ENCODE measurements at regions not wholly inside any gene's neighbourhood (a gene's known extent, or its start where the extent isn't known, plus 50 kb on each side); places are given as distances from the start of the nearest gene placed in this dataset.
"Not testable (repeated sequence)": the region's sequence is repeated elsewhere in the genome, so short reads cannot be mapped to it uniquely, and the experiment has no call there.

GRCh38 chr7:54141576-54141975 is 400.6 kb upstream of the VSTM2A start:
- DNase-seq: no peak

DNA sequence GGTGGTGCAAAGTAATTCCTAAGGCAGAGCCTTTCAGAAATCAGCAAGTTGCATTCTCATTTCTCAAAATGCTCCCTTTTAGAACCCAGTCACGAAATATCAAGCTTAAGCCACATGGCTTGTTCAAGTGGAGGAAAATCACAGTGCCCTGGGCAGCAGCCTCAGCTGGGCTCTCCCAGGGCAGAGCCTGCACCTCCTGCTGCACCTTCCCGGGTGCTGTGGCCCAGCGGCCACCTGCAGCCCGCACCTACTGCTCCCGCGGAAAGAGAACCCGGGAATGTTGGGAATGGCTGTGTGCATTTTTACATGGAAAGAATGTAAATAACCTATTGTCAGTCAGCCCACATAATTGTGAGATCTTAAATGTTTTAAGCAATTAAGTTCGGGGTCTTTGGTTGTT is 396.5 kb upstream of the VSTM2A start:
- DNase-seq: no peak

GRCh38 chr7:54153462-54153861 is 388.7 kb upstream of the VSTM2A start:
- DNase-seq: no peak

GRCh38 chr7:54159088-54159487 is 383.1 kb upstream of the VSTM2A start:
- DNase-seq: no peak

- DNase-seq: no peak
Measured at GRCh38 chr7:54161621-54162020, 380.6 kb upstream of the VSTM2A start.

DNA sequence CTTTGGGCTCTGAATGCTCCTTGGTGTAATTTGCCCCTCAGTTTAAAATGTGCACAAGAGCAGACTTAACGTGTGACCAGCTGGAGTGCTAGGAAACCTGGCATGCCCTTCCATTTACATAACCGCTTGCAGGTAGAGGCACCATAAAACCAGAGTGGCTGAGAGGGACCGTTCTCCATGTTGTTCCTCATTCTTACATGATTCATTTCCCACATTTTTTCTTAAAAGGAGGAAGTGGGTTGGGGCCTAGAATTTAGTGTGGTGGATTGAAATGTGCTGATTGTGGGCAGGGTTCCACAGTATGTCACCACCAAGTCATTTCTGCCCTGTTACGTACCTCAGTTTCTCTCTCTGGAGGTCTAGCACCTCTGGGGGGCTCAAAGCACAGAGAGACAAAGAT is 375.8 kb upstream of the VSTM2A start:
- no peak for DNase-seq

GRCh38 chr7:54179321-54180029 is 362.7 kb upstream of the VSTM2A start:
- no peak for DNase-seq

DNA sequence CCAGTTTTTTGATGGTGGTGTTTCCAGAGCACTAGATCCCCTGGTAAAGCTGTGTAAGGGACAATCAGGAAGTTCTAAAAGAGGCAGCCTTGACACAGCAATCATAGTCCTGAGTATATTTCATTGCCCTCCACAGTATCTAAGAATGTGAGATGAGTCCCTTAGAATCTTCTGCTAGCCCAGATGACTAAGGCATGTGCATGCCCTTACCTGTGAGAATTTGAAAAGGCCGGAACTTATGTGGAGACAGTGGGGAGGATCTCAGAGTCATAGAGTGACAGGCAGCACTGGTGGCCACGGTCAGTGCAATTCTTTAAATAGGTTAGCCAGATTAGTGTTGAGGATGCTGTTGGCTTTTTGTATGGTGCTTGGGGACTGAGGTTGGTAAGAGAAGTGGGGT is 361.4 kb upstream of the VSTM2A start:
- DNase-seq: no peak

DNA sequence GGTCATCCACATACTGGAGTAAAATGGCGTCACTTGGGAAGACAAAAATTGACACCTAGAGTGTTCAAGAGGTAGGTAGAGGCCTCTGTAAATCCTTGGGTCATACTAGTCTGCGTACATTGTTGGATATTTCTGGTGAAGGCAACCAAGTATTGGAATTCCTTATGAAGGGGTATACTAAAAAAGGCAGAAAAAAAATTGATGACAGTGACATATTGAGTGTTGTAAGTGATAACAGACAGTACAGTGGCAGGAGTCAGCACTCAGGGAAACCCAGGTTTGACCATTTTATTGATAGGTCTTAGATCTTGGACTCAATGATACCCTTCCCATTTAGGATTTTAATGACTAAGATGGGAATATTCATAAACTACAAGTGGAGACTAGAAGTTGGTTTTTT is 359.1 kb upstream of the VSTM2A start:
- DNase-seq: no peak

- DNase-seq: no peak
Measured at GRCh38 chr7:54186336-54186735, 355.8 kb upstream of the VSTM2A start.

- DNase-seq: no peak
Measured at GRCh38 chr7:54187886-54188685, 354.1 kb upstream of the VSTM2A start.

GRCh38 chr7:54188843-54189242 is 353.3 kb upstream of the VSTM2A start:
- DNase-seq: no peak

DNA sequence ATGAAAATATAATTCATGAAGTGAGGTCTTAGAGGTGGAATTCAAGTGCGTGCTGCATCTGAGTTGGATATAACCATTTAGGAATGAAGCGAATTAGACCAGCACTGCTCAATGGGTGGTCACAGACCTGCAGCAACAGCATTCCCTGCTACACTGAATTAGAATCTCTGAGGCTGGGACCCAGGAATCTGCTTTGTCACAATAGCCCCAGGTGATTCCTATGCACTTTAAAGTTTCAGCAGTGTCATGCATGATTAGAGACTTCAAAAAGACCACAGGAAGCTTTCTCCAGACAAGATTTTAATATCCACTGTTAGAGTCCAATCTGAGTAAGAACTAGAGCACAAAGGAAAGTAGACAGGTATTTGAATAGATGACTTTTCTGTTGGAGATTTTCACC is 352.8 kb upstream of the VSTM2A start:
- DNase-seq: no peak

GRCh38 chr7:54201501-54201900 is 340.7 kb upstream of the VSTM2A start:
- DNase-seq: no peak

GRCh38 chr7:54215424-54215823 is 326.8 kb upstream of the VSTM2A start:
- no peak for DNase-seq

- DNase-seq: not testable (repeated sequence)
Measured at GRCh38 chr7:54226030-54226429, 316.1 kb upstream of the VSTM2A start.

DNA sequence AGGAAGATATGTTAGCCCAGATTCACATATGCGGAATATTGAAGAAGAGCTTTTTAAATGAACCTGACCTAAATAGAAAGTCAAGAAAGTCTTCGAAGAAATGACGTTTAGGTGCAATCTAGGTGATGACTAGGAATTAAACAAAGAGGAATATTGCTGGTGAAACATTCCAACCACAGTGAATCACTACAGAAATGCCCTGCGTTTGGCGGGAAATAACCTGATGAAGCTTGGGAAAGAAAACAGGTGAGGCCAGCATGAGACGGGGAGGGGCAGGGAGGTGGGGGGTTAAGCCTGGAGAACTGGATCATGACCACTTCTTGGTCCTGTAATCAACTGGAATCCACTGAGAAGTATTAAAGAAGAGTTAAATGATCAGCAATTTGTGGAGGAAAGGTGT is 299.4 kb upstream of the VSTM2A start:
- DNase-seq: no peak

- DNase-seq: no peak
Measured at GRCh38 chr7:54245020-54245419, 297.2 kb upstream of the VSTM2A start.

DNA sequence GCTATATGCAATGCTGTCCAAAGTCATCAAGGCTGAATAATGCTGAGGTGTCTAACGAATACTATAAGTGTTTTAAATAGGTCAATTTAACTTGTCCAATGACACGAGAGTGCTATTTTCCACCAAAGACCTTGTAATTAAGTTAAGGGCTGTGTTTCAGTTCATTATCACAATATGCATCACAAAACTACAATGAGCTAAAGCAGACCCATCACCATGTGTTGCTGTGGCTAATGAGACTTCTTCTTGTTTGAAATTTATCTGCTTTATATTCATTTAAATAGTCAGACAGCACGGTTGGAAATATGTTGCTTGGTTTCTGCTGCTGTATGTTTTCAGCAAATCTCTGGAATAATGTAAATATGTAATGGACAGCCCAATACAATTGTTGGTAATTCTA is 292.5 kb upstream of the VSTM2A start:
- no peak for DNase-seq

DNA sequence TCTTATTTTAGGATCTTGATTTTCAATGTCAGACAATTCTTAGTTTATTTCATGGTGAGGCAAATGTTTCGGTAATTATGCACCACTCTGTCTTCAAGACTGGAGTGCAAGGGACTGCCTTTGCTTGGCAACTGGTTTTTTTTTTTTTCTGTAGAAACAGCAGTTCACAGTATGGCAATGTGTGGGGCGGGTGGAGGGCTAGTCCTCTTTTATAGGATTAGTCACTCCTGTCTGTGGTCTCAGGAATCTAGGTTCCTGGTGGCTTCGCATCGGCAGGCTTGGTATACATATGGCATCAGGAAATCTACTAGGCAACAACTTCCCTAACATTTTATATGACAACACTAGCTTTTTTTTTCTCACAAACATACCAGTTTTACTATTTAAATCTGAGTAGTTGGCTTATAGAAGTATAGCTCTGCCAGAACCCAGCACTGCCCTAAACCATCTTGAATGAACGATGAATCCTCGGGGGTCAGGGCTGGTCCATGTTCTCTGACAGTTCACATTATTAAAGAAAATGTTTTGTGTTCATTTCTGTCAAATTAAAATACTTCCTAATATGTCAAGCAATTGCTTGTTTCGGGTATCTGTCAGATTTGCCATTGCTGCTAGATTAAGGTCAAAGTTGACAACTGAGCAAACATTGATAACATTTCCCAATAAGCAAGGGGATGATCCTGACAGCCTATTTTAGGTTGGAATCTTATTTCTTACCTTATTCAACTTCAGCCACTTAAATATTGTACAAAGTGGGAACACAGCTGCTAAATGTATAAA is 289.7 kb upstream of the VSTM2A start:
- no peak for DNase-seq

DNA sequence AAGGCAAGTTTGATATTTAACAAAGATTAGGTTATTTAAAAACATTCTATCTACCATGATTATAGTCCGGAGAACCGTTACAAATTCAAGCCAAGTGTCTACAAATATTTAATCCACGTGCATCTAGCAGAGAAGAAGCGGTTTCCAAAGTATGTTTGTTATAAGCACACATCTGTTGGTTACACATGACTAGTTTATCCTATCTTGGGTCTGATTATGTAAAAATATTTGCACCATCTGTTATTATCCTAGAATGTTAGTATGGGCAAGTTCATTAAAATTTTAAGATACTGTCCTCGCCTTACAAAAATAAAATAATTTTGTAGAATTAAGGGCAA is 289.2 kb upstream of the VSTM2A start:
- DNase-seq: no peak

GRCh38 chr7:54255242-54255641 is 286.9 kb upstream of the VSTM2A start:
- DNase-seq: no peak

- no peak for DNase-seq
Measured at GRCh38 chr7:54259185-54259584, 283.0 kb upstream of the VSTM2A start.
